Calu3 (cell line): ENCODE measurements at regions not wholly inside any gene's neighbourhood (a gene's known extent, or its start where the extent isn't known, plus 50 kb on each side); places are given as distances from the start of the nearest gene placed in this dataset.

Source experiments
- BruUV-seq: library from RNA; stranded (reverse); fragments of 400-500 nt; replicated peaks from 2 replicates; lab custom pipeline; 2021; lab: Mats Ljungman, UMichigan
- CTCF ChIA-PET: fragments of 300-600 bp; sonication (Branson Sonifier 250); formaldehyde crosslinking; loops from one replicate; lab custom pipeline; 2022; ENCODE audit warnings: antibody characterized with exemption; lab: Charles Lee
- DNase-seq: peaks from one replicate; pipeline ENCODE4 v3.0.0; 2022
- H3K27ac Mint-ChIP-seq: one replicate; pipeline ENCODE4 v1.8.0; 2022; ENCODE audit warnings: mixed read lengths; ENCODE audit not compliant: unreplicated experiment
- H3K27me3 Mint-ChIP-seq: one replicate; pipeline ENCODE4 v1.8.0; 2022; ENCODE audit warnings: mixed read lengths; ENCODE audit not compliant: unreplicated experiment
- H3K36me3 Mint-ChIP-seq: one replicate; pipeline ENCODE4 v1.8.0; 2022; ENCODE audit warnings: mild to moderate bottlenecking, moderate library complexity, mixed read lengths; ENCODE audit not compliant: insufficient read depth, unreplicated experiment
- H3K4me1 Mint-ChIP-seq: one replicate; pipeline ENCODE4 v1.8.0; 2022; ENCODE audit warnings: mild to moderate bottlenecking, low read depth, mixed read lengths; ENCODE audit not compliant: unreplicated experiment
- H3K4me3 Mint-ChIP-seq: one replicate; pipeline ENCODE4 v1.8.0; 2022; ENCODE audit warnings: mild to moderate bottlenecking, low read depth, moderate library complexity, mixed read lengths; ENCODE audit not compliant: unreplicated experiment
- H3K9me3 Mint-ChIP-seq: one replicate; pipeline ENCODE4 v1.8.0; 2022; ENCODE audit warnings: low read depth, mixed read lengths; ENCODE audit not compliant: unreplicated experiment
- CTCF ChIP-seq: fragments of 200-600 bp; IDR thresholded peaks from one replicate; pipeline ENCODE4 v1.8.0; 2022; ENCODE audit warnings: antibody characterized with exemption; ENCODE audit not compliant: unreplicated experiment
- intact Hi-C: fragments of 100-400 bp; cut with micrococcal nuclease; formaldehyde crosslinking; loops from one replicate; pipeline ENCODE4 v1.10.0; 2022; ENCODE audit not compliant: unreplicated experiment

GRCh38 chr4:159906517-159906916 lies 803.6 kb downstream of the RAPGEF2 start:
- Mint-ChIP-seq H3K4me3 (no peak overlapping the region), H3K36me3 (peaks cover 4% of the 10 kb centered on the region), H3K9me3 (no peaks in the 10 kb centered on the region), H3K27ac (no peak overlapping the region), H3K4me1 (peaks cover 9% of the 10 kb centered on the region), H3K27me3 (no peaks in the 10 kb centered on the region)
- no TSS peak for BruUV-seq
- no peak for DNase-seq
- intact Hi-C loops = loop anchor here (10.0 kb wide), 1 partner anchor 142 kb away; no protein-coding TSS in a partner anchor
- TF ChIP-seq CTCF = no peak
- CTCF ChIA-PET = no interaction called here

DNA sequence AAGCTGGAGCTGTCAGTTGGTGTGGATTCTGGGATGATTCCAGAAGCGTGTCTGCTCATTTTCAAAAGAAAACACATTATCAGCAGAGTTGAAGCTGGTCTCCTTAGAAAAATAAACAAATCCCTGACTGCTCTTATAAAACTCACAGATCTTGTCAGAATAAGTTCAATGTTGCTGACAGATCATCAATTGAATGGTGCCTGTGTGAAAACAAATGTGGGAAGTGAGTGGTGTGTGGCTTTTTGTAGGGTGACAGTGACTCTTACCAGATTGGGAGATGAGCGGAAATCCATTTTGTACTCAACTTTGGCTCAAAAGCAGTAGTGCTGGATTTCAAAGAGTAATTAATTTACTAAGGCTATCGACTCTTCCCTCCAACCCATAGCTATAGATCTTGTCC lies 807.8 kb downstream of the RAPGEF2 start:
- CTCF ChIA-PET = no interaction called here
- Mint-ChIP-seq H3K27ac (no peak overlapping the region), H3K36me3 (no peaks in the 10 kb centered on the region), H3K4me3 (no peak overlapping the region), H3K4me1 (no peaks in the 10 kb centered on the region), H3K27me3 (no peaks in the 10 kb centered on the region), H3K9me3 (no peaks in the 10 kb centered on the region)
- no peak for TF ChIP-seq CTCF
- DNase-seq = no peak
- no TSS peak for BruUV-seq
- intact Hi-C loops = no loop called here

DNA sequence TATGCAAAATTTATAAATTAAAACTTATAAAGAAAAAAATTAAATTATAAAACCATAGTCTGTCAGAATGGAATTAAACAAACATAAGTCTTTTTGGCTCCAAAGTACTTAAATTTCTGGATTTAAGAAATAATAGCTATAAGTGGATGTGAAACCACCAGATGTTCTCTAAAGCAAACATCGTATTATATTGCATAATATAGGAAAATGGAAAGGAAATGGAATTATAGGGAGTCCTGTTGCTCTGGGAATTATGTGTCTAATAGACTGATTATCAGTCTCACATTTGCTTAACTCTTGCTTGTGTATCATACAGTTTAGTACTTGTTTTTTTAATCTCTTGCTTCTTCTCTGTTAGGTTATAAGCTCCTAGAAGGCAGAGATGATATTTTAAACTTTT lies 819.2 kb downstream of the RAPGEF2 start:
- no peak for TF ChIP-seq CTCF
- BruUV-seq = no TSS peak
- CTCF ChIA-PET = no interaction called here
- DNase-seq = no peak
- no peaks in the 10 kb centered on the region for H3K27me3 Mint-ChIP-seq
- no peaks in the 10 kb centered on the region for H3K36me3 Mint-ChIP-seq
- no peaks in the 10 kb centered on the region for H3K4me1 Mint-ChIP-seq
- H3K27ac Mint-ChIP-seq = no peak overlapping the region
- peaks cover 8% of the 10 kb centered on the region for H3K9me3 Mint-ChIP-seq
- intact Hi-C loops = no loop called here
- H3K4me3 Mint-ChIP-seq = no peak overlapping the region

DNA sequence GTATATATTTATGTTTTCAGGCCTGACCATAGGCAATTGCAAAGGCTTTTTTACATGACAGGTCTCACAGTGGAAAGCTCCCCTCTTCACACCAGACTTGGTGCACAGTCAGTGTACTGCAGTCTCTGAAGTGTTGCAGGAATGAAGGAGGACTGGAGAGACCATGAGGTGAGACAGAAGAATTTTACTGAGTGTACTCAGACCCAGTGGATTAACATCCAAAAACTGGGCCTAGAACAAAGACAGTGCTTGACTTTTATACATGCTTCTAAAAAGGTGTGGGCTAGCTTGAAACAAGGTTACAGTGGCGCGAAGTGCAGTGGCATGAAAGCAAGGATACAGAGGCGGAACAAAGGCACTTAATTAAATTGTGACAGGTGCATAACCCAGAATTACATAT lies 822.9 kb downstream of the RAPGEF2 start:
- Mint-ChIP-seq H3K27me3 (no peaks in the 10 kb centered on the region), H3K36me3 (no peaks in the 10 kb centered on the region), H3K4me1 (no peaks in the 10 kb centered on the region), H3K4me3 (no peak overlapping the region), H3K27ac (no peak overlapping the region), H3K9me3 (peaks cover 4% of the 10 kb centered on the region)
- intact Hi-C loops = no loop called here
- DNase-seq = no peak
- TF ChIP-seq CTCF = no peak
- no TSS peak for BruUV-seq
- CTCF ChIA-PET = no interaction called here
